Endothelial cell of umbilical vein (primary cell): ENCODE measurements at regions not wholly inside any gene's neighbourhood (a gene's known extent, or its start where the extent isn't known, plus 50 kb on each side); places are given as distances from the start of the nearest gene placed in this dataset.

ENCODE experiments used
- BruUV-seq: library from RNA; stranded (reverse); fragments of 400-500 nt; replicated peaks from 2 replicates; lab custom pipeline; 2021; lab: Mats Ljungman, UMichigan
- CTCF ChIA-PET: fragments of 300-600, 350-600 bp; sonication (Branson Sonifier 250); formaldehyde crosslinking; loops from one replicate; lab custom pipeline; 2021; ENCODE audit warnings: antibody characterized with exemption, inconsistent platforms; lab: Charles Lee
- POLR2A ChIA-PET: fragments of 300-600, 350-600 bp; sonication (Branson Sonifier 250); formaldehyde crosslinking; loops from one replicate; lab custom pipeline; 2021; ENCODE audit warnings: antibody characterized with exemption, inconsistent platforms; lab: Charles Lee
- DNase-seq: peaks from one replicate; pipeline ENCODE4 v3.0.0-alpha.2; 2011; ENCODE audit warnings: low read depth, low spot score
- FAIRE-seq: peaks from 2 replicates; lab custom pipeline; 2011; peaks lifted over from hg19 to GRCh38; lab: Jason Lieb, UNC
- H2AFZ ChIP-seq: 2 replicates; pipeline ENCODE4 v1.6.0; 2012; ENCODE audit warnings: low read depth, low read length, control low read depth, inconsistent platforms
- H3K27ac ChIP-seq: 2 replicates; pipeline ENCODE4 v1.5.1; 2011; ENCODE audit warnings: low read depth, mild to moderate bottlenecking, control low read depth, low read length, moderate library complexity; ENCODE audit not compliant: insufficient read depth
- H3K27me3 ChIP-seq, 2 experiments: 2 replicates each; pipeline versions ENCODE4 v1.6.0 to v1.6.1; 2011; ENCODE audit warnings: low read length in 2 of 2, mixed read lengths in 1 of 2; ENCODE audit not compliant: control insufficient read depth in 2 of 2, insufficient read depth in 2 of 2
- H3K36me3 ChIP-seq, 2 experiments: 2 replicates in 1 of 2; 3 replicates in 1 of 2; pipeline ENCODE4 v1.5.1; 2011; ENCODE audit warnings: low read length in 2 of 2, mild to moderate bottlenecking in 1 of 2, moderate library complexity in 1 of 2; ENCODE audit not compliant: control insufficient read depth in 2 of 2, insufficient read depth in 2 of 2; ENCODE audit errors: extremely low read depth in 1 of 2
- H3K4me1 ChIP-seq: 3 replicates; pipeline ENCODE4 v1.5.1; 2011; ENCODE audit warnings: mild to moderate bottlenecking, low read length; ENCODE audit not compliant: control insufficient read depth, insufficient read depth; ENCODE audit errors: extremely low read depth
- H3K4me2 ChIP-seq: 2 replicates; pipeline ENCODE4 v1.6.1; 2011; ENCODE audit warnings: low read length, control low read depth, mixed read lengths; ENCODE audit not compliant: insufficient read depth
- H3K4me3 ChIP-seq, 3 experiments: fragments of 200-600 bp in 1 of 3; sonication (generic), shearing (Covaris generic) in 1 of 3; replicated peaks in 1 of 3; 2 replicates each; pipeline ENCODE4 v1.5.1; 2011 to 2016; ENCODE audit warnings: control low read depth in 3 of 3, low read length in 3 of 3, mild to moderate bottlenecking in 2 of 3, inconsistent platforms in 1 of 3, low read depth in 1 of 3, moderate library complexity in 1 of 3; ENCODE audit not compliant: insufficient read depth in 1 of 3
- H3K79me2 ChIP-seq: 2 replicates; pipeline ENCODE4 v1.6.0; 2012; ENCODE audit warnings: low read length, inconsistent platforms; ENCODE audit not compliant: control insufficient read depth, insufficient read depth
- H3K9ac ChIP-seq: replicated peaks from 2 replicates; pipeline ENCODE3; 2011; ENCODE audit warnings: low read length, control low read depth; ENCODE audit not compliant: insufficient read depth; ENCODE audit errors: extremely low read depth
- H3K9me1 ChIP-seq: replicated peaks from 3 replicates; pipeline ENCODE4 v1.6.0; 2011; ENCODE audit warnings: mild to moderate bottlenecking, low read length; ENCODE audit not compliant: control insufficient read depth, insufficient read depth; ENCODE audit errors: extremely low read depth
- H3K9me3 ChIP-seq: replicated peaks from 2 replicates; pipeline ENCODE4 v1.5.1; 2012; ENCODE audit warnings: low read length, inconsistent platforms; ENCODE audit not compliant: control insufficient read depth, insufficient read depth
- H4K20me1 ChIP-seq: replicated peaks from 2 replicates; pipeline ENCODE3; 2011; ENCODE audit warnings: mild to moderate bottlenecking, low read length; ENCODE audit not compliant: control insufficient read depth, insufficient read depth; ENCODE audit errors: extremely low read depth
- EZH2 ChIP-seq: IDR thresholded peaks from 2 replicates; pipeline ENCODE4 v1.6.1; 2012; ENCODE audit warnings: borderline replicate concordance, low read depth, mild to moderate bottlenecking, moderate library complexity, low read length, inconsistent platforms; ENCODE audit not compliant: severe bottlenecking
- GATA2 ChIP-seq: IDR thresholded peaks from 2 replicates; pipeline ENCODE4 v1.7.0; 2011; ENCODE audit warnings: low read depth, mild to moderate bottlenecking, moderate library complexity, mixed read lengths, low read length; ENCODE audit not compliant: insufficient read length, insufficient read depth
- JUN ChIP-seq: IDR thresholded peaks from 2 replicates; pipeline ENCODE4 v1.6.1; 2011; ENCODE audit warnings: borderline replicate concordance, low read depth; ENCODE audit not compliant: insufficient read length, insufficient read depth
- MYC ChIP-seq: IDR thresholded peaks from one replicate; pipeline ENCODE4 v1.6.1; 2011; ENCODE audit warnings: mild to moderate bottlenecking, low read depth, low read length
- POLR2AphosphoS5 ChIP-seq: IDR thresholded peaks from 2 replicates; pipeline ENCODE4 v1.6.1; 2012; ENCODE audit warnings: low read depth, mild to moderate bottlenecking, control low read depth, low read length, moderate library complexity; ENCODE audit not compliant: insufficient read depth
- dilution Hi-C: fragments of 300-500 bp; cut with MboI; formaldehyde crosslinking; loops from one replicate; pipeline ENCODE4 v1.15.0; 2019; ENCODE audit warnings: low sequenced_read_pairs; ENCODE audit not compliant: extremely low pct_ligation_motif_present
- intact Hi-C: fragments of 100-400 bp; cut with micrococcal nuclease; formaldehyde crosslinking; loops from one replicate; pipeline ENCODE4 v1.10.0; 2022
- TF ChIP-seq, protein P1 (sequence below): IDR thresholded peaks from 2 replicates; pipeline ENCODE4 v1.6.1; 2011; ENCODE audit not compliant: insufficient read depth, insufficient read length

DNA sequence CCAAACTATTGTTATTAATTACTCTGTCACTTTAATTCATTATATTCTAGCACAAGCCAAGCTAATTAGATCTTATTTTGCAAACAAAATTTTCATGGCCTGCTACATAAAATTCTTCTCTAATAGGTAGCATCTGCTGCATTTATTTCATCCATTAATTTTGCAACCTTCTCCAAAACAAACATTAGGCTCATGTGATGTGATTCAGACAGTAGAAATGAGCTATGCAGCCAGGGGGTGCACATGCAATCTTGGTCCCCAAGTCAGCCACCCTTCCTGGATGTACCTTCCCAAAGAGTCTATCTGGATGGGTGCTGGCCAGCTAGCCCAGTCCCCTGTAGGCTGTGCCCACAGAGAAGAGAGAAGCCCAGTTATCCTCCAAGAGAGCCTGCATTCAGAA is 242.1 kb upstream of the OSR1 start:
- POLR2A ChIA-PET, result no interaction called here
- Histone ChIP-seq H3K79me2 (no peaks in the 10 kb centered on the region), H3K4me1 (no peaks in the 10 kb centered on the region), H3K27me3 (no peaks in the 10 kb centered on the region), H3K9ac (no peak overlapping the region), H3K36me3 (no peaks in the 10 kb centered on the region), H3K9me1 (no peaks in the 10 kb centered on the region), H4K20me1 (no peaks in the 10 kb centered on the region), H3K4me2 (no peak overlapping the region), H3K4me3 (no peak overlapping the region), H3K27ac (no peak overlapping the region), H2AFZ (no peak overlapping the region), H3K9me3 (no peaks in the 10 kb centered on the region)
- CTCF ChIA-PET, result no interaction called here
- intact Hi-C loops (no loop called here), dilution Hi-C loops (no loop called here)
- DNase-seq, result no peak
- TF ChIP-seq POLR2AphosphoS5, result no peak
- TF ChIP-seq GATA2, result no peak
- no peak for TF ChIP-seq MYC
- TF ChIP-seq, protein P1, sequence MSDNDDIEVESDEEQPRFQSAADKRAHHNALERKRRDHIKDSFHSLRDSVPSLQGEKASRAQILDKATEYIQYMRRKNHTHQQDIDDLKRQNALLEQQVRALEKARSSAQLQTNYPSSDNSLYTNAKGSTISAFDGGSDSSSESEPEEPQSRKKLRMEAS, result no peak
- TF ChIP-seq EZH2, result no peak
- no peak for TF ChIP-seq JUN
- no peak for FAIRE-seq
- no TSS peak for BruUV-seq

- Histone ChIP-seq H3K9me3 (no peaks in the 10 kb centered on the region), H3K4me2 (no peak overlapping the region), H3K9ac (no peak overlapping the region), H3K4me1 (no peaks in the 10 kb centered on the region), H2AFZ (no peak overlapping the region), H3K79me2 (no peaks in the 10 kb centered on the region), H3K4me3 (no peak overlapping the region), H4K20me1 (no peaks in the 10 kb centered on the region), H3K27me3 (no peaks in the 10 kb centered on the region), H3K36me3 (no peaks in the 10 kb centered on the region), H3K9me1 (no peaks in the 10 kb centered on the region), H3K27ac (no peak overlapping the region)
- no TSS peak for BruUV-seq
- no peak for TF ChIP-seq POLR2AphosphoS5
- TF ChIP-seq, protein P1, result no peak
- ChIA-PET CTCF (interaction anchor here (0.9 to 1.0 kb wide), 2 partner anchors 13 to 14 kb away, joined by 3 read pairs; no protein-coding TSS in a partner anchor), POLR2A (no interaction called here)
- dilution Hi-C loops (no loop called here), intact Hi-C loops (no loop called here)
- FAIRE-seq (no peak), DNase-seq (no peak)
Measured at GRCh38 chr2:19598971-19599370, 240.5 kb upstream of the OSR1 start.
